Mucosa of gallbladder (tissue), 1 donor: ENCODE measurements at regions not wholly inside any gene's neighbourhood (a gene's known extent, or its start where the extent isn't known, plus 50 kb on each side); places are given as distances from the start of the nearest gene placed in this dataset.
"Not testable (repeated sequence)": the region's sequence is repeated elsewhere in the genome, so short reads cannot be mapped to it uniquely, and the experiment has no call there.

Source experiments
- DNase-seq: peaks from one replicate; pipeline ENCODE4 v3.0.0-alpha.2; 2020; ENCODE audit warnings: low spot score
- donor health status: DM: no; HTN: no; CAD: no.

DNA sequence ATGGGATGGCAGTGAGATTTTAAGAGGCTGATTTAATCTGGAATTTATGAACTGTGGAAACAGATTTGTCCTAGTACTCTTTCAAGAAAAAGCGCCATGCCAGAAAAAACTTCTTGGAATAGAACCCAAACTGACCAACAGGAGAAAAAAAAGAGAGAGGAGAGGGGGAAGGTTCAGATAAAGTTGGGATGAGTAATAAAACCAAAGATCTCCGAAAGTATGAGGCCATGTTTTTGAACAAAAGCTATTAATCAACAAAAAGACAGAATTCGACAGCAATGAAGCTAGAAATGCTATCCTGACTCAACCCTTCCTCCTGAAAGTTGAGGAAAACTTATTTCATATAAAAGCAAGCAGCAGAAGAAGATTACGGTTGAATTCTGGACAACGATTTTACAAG, 135.5 kb downstream of the CEMIP2 start:
- no peak for DNase-seq

DNA sequence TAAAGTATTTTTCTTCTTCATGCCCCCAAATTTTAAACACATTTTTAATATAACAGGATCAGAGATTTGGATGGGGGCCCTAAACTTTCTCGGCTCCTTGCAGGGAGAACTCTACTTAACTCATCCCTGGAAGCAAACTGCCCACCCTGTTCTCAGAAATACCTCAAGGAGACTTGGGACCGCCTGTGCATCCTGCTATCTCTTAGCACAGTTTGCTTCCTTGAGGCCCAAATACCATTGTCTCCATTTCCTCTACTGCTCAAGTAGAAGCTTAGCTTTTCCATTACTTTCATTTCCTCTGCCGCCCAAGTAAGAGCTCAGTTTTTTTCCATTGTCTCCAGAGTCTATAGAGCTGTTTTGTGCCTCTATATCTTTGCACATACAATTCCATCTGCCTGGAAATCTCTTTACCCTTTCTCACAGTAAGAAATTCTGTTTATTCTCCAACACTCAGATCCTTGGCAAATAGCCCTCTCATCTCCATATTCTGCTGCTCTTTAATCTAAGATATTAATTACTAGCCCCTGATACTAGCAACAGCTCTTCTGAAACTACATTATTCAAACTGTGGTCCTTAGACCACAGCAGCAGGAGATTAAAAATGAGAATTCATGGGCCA, 137.8 kb downstream of the CEMIP2 start:
- DNase-seq: no peak

DNA sequence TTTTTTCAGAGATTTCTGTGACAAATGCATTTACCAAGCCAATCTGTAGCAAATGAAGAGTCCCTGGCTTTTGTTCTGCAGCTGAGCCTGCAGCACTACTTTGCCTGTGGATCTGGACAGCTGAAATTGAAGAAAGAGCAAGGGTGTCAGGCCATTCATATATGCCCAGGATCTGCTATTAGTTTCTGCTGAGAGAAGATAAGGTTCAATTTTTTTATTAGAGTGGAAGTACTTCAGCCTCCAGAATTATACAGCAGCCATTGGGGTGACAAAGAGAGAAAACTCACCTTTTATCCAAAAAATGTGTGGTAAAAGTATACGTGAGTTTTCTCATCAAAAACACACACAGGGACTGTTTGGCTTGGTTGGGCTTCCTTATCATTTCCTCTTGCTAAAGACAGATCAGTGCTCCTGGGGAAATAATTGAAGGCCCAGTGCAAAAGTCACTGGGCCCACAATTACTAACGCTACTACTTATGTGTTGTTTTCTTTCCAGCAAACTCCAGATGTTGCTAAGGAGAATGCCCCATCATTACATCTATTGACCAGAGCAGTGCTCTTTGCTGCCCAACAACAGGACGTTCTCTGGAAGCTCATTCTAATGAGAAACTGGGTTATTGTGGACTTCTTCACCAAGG, 138.6 kb downstream of the CEMIP2 start:
- DNase-seq: no peak

DNA sequence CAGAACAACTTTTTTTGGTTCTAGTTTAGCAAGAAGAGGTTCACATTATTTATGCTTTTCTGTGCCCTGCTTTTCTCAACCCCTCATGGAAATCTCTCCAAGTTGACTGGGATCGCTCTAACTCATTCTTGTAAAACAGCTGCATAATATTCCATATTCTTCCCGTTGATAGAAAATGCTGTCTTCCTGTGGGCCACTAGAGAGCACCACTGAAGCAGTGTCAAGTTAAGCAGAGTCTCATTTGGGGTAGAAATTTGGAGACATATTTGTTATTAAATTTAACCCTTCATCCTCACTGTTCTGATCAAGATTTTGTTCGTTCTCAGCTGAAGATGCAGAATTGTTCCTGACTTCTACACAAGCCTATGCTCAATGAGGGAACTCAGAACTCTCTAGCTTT, 140.1 kb downstream of the CEMIP2 start:
- DNase-seq: no peak

DNA sequence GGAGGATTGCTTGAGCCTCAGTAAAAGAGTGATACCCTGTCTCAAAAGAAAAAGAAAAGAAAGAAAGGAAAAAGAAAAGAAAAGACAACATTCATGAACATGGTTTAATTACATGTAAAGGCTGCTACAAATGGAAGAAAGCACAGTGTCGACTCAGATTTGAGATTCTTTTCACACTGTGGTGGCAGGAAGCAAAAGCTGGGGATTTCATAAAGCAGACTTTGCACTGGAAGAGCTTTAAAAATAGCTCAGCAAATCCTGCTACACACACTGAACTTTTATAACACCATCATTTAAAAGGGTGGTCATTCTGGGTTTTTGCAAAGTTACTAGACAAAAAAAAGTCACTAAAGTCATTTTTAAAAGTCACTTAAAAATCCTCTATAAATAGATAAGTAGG, 140.8 kb downstream of the CEMIP2 start:
- no peak for DNase-seq

DNA sequence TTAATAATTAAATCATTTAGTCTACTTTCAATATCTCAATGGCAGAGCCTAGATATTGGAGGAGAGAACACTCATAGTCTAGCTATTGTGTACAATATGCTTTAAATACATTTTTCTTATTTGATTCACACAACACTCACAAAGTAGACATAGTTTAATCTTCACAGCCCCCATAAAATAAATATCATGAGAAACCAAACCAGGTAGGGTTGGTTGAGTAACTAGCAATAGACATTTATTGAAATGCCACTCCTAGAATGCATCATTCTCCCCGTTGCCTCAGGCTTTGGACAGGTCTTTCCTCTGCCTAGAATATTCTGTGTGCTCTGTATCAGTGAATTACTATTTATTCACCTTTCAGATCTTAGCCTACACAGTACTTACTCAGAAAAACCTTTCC, 141.9 kb downstream of the CEMIP2 start:
- no peak for DNase-seq

DNA sequence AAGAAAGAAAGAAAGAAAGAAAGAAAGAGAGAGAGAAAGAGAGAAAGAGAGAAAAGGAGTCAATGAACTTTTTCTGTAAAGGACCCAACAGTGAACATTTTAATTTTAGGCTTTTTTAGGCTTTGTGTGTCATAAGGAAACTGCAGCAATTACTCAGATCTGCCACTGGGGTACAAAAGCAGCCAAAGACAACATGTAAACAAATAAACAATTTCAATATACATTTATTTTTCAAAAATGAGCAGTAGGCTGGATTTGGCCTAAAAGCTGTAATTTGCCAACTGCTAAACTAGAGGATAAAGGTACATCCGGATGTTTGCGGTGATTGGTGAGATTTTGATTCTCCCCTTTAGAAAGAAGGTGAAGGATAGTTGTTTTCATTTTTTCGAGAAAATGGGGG, 143.6 kb downstream of the CEMIP2 start:
- no peak for DNase-seq

DNA sequence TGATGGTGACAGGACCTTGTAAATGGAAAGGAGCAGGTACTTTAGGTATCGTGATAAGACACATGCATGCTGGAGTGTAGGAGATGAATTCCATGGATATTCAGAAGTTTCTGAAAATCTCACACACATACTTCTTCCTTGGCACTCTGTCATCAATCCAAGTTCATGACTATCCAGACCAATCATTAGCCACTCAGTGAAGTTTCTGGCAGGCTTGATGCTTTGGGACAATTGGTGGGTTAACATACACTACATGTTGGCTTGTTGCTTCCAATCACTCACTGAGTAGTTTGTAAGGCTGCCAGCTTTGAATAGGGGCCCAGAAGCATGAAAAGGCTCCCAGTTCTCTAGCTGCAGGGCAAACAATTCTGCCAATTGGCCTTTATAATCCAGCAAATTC, 147.6 kb downstream of the CEMIP2 start:
- DNase-seq: no peak

DNA sequence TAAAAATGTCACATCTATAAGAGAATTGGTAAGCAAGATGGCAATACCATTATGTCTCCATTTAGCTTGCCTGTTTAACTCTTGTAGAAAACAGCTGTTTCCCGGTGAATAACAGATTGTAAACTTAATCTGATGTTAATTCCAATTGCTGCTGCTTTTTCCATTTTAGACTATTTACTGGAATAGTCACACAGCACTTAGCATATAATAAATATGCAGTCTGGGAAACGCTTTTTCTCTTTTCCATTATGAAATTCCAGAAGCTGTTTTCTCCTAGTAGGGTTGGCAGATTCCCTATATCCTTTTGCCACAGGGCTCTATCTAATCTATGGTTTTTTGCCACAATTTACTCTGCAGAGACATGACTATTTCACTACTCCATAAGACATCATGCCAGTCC, 148.0 kb downstream of the CEMIP2 start:
- no peak for DNase-seq

DNA sequence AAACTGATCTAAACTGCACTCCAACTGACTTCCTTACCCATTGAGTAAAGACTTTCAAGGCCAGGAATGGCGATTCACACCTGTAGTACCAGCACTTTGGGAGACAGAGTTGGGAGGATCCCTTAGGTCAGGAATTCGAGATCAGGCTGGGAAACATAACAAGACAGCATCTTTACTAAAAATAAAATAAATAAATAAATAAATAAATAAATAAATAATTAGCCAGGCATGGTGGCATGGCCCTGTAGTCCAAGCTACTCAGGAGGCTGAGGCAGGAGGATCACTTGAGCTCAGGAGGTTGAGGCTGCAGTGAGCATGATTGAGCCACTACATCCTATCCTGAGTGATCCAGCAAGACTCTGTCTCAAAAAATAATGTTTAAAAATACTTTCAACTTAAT, 148.4 kb downstream of the CEMIP2 start:
- no peak for DNase-seq

DNA sequence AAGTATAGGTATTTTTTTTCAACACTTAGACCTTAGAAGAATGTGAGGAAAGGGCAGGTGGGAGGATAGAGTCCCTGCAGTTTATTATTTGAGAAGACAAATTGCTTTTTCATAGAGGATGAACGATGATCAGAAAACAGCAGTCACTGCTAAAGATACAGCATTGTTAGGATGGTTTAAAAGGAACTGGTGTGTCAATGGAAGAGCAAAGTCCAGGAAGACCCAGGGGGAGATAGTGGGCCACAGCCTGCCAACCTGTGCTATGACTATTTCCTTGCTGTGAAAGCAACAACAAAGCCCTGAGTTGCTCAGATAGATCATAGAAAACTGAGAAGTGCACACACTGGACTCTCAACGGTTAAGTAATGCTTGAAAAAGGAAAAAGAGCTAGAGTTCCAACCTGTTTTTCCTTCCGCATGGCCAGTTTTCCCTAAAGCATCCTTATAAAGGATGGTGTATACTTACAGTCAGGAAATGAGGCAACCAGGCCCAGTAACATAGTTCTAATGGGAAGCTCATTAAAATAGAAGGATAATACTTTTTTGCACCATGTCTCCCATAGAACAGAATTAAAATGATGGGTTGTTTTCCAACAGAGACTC, 153.8 kb downstream of the CEMIP2 start:
- no peak for DNase-seq

DNA sequence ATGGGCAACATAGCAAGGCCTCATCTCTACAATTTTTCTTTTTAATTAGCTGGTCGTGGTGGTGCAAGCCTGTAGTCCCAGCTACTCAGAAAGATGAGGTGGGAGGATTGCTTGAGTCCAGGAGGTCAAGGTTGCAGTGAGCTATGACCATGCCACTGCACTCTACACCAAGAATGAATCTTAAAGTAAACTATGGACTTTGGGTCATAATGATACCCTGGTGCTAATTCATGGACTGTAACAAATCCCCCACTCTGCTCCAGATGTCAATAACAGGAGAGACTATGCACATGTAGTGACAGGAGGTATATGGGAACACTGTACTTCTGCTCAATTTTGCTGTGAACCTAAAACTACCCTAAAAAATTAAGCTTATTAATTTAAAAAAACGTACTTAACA, 155.4 kb downstream of the CEMIP2 start:
- DNase-seq: no peak

DNA sequence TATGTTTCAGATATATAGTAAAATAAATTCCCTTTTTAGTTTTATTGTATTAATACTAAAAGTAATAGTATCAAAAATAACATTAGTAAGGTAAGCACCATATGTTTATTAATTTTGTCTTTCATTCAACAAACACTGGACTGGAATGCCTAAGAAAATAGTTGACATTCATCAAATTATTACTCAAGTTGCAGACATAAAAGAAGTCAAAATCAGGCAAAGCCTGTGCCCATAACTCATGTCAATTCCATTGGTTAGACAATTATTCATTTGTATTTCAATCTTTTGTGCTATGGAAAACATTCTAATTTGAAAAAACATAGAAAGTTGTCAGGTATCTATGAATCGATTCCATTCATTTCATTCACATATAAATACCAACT, 158.9 kb downstream of the CEMIP2 start:
- no peak for DNase-seq

DNA sequence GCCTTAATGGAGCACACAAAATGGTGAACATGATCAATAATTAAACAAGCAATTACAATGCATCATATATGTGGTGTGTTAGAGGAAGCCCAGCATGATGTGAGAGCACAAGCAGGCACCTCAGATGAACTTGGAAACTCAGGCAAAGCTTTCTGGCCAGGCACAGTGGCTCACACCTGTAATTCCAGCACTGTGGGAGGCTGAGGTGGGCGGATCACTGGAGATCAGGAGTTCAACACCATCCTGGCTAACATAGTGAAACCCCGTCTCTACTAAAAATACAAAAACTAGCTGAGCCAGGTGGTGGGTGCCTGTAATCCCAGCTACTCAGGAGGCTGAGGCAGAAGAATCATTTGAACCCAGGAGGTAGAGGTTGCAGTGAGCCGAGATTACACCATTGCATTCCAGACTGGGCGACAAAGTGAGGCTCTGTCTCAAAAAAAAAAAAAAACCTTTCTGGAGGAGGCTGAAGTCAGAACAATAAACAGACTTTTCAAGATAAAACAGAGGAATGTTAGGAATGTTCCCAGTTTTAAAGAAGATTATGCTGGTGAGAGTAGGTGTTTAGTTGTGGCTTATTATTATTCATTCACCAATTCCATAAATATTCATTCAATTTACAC, 159.4 kb downstream of the CEMIP2 start:
- no peak for DNase-seq

DNA sequence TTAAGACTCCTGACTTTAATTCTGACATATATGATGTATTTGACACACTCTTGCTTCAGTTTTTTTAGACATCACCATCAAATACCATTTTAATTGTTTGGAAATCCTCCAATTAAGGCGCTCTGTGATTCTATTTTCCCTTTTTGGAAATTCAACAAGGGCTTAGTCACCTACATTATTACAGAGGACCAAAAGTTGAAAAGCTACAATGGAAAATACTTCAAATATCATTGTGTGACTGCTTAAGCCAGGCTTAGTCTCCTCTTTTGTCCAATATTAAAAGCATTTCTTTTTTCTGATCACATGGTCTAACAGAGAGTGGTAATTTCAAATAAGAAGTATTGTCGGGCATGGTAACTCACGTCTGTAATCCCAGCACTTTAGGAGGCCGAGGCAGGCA, 160.3 kb downstream of the CEMIP2 start:
- DNase-seq: no peak

DNA sequence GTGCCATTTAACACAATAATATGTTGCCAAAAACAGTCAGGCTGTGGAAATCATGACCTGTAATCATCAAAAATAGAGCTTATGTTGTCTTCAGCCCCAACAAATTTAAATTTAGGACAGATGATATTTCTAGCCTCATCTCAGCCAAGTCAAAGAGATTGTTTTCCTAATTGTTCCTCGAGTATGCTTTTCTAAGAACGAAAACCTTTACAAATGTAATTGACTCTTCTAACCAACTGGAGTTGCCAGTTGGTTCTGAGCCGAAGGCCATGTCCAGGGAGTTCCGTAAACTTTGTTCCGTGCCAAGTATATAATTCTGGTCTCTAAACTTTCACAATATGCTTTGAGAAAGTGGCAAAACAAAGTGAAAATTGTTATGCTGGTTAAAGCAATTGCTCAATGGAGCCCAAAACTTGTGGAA, 160.8 kb downstream of the CEMIP2 start:
- no peak for DNase-seq

DNA sequence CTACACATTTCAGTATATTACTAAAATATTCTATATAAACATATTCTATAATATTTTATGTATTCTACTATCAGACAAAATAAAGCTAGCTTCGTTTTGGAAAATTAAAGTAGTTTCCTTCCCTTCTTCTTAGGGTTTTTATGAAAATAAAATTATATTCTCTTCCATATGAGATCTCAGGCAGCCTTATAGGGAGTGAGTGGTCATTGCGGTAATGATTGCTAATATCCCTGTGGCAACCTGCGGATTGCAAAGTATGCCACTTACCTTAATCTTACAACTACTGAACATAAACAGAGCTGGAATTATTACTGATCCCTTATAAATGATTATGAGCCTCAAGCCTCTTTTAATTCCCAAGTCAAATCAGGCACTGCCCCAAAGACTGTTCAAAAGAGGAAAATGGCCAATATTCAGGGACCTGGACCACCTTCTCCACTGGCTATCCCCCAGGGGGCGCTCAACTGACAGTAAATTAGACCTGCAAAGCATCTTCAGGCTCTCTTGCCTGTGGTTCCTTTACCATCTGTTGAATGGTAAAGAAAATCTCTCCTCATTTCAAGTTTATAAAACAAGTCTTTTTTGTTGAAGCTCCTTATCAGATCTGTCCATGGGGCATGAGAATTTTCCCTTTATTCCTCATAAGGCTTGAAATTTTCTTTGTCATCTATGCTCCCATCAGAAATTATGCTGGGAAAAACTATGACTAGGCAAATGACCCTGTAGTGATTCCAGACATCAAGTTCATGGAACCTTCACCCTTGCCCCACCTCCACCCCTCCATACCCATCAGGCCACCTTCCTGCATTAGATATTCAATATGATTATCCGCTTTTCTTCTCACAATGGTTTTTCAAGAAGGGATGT, 163.9 kb downstream of the CEMIP2 start:
- peak; percentile 73 for DNase-seq

DNA sequence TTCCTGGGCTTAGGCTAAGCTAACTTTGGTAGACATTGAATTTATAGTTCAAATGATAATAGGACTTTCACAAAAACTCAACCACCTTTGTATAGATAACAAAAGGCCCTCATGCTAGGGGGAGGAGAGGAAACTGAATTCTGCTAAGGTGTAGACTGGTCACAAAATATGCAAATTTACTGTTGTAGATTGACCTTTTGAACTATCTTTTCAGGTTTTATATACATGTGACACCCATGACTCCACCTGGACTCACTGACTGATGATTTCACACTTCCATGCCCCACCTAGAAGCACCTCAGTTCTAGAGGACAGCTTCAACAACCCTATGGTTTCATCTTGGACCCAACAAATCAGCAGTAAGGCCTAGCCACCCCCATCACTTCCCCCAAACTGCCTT, 165.7 kb downstream of the CEMIP2 start:
- no peak for DNase-seq

DNA sequence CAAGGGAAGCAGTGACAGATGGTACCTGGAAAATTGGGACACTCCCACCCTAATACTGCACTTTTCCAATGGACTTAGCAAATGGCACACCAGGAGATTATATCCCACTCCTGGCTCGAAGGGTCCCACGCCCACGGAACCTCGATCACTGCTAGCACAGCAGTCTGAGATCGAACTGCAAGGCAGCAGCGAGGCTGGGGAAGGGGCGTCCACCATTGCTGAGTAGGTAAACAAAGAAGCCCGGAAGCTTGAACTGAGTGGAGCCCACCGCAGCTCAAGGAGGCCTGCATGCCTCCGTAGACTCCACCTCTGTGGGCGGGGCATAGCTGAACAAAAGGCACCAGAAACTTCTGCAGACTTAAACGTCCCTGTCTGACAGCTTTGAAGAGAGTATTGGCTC, 172.6 kb downstream of the CEMIP2 start:
- DNase-seq: not testable (repeated sequence)

DNA sequence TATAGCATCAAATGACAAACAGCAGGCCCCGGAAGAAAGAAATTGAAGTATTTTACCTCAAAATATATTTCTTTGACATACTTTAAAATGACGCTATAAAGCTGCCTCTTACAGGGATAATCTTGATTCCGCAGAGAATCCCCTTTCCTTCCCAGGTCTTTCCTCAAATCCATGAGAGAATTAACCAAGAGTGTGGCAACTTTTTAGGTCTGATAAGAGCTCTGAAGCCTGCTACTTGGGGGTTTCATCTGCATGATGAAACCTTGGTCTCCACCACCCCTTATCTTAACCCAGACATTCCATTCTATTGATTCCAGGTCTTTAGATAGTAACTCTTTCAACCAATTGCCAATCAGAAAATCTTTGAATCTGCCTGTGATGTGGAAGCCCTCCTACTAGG, 173.8 kb downstream of the CEMIP2 start:
- no peak for DNase-seq

DNA sequence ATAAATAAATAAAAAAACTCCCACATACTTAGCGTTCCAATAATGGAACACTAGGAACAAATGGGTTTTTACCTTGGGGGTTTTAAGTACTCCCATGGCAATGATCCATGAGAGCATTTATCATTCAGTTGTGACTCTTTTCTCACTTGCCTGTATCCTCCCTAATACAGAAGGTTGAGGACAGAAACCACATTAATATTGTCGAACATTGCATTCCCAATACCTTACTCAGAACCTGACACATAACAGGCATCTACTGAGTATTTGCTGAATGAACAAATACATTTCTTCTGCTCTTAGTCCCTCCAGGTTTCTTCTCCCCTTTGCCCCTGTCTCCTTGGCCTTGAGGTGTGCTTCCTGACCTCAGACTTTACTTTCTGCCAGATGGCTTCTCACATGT, 175.9 kb downstream of the CEMIP2 start:
- no peak for DNase-seq

DNA sequence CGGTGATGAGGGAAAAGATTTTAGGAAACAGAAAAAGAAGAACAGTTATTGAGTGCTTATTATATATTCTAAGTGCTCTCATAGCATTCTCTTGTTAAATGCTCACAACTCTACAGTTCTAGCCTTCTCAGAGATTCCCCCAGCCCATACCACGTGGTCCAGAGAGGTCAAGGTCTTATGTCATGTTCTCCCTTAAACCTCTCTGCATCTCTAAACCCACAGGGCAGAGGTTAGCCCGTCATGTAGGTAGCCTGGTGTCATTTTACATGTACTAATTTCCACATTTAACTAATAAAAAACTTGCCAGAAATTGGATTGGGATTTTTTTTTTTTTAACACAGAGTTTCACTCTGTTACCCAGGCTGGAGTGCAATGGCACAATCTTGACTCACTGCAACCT, 178.0 kb downstream of the CEMIP2 start:
- DNase-seq: no peak
